Suprapubic skin (tissue), 4 donors: ENCODE measurements at regions not wholly inside any gene's neighbourhood (a gene's known extent, or its start where the extent isn't known, plus 50 kb on each side); places are given as distances from the start of the nearest gene placed in this dataset.

Experiments
- CTCF ChIP-seq, 2 donors: fragments of 200-600 bp in 1 of 2; fragments of 450-650 bp in 1 of 2; sonication (generic) in 1 of 2; IDR thresholded peaks; one replicate each; pipeline ENCODE4 v1.5.1; 2016 to 2019; ENCODE audit warnings: antibody characterized with exemption in 2 of 2, mild to moderate bottlenecking in 1 of 2, moderate library complexity in 1 of 2
- POLR2A ChIP-seq, 2 donors: fragments of 450-650 bp; IDR thresholded peaks; one replicate each; pipeline ENCODE4 v1.6.1; 2017; ENCODE audit warnings: antibody characterized with exemption in 2 of 2, mild to moderate bottlenecking in 2 of 2, moderate library complexity in 2 of 2
- POLR2AphosphoS5 ChIP-seq, 3 donors: sonication (generic); formaldehyde crosslinking; IDR thresholded peaks; one replicate each; pipeline ENCODE4 v1.6.1; 2017; ENCODE audit warnings: antibody characterized with exemption in 3 of 3

DNA sequence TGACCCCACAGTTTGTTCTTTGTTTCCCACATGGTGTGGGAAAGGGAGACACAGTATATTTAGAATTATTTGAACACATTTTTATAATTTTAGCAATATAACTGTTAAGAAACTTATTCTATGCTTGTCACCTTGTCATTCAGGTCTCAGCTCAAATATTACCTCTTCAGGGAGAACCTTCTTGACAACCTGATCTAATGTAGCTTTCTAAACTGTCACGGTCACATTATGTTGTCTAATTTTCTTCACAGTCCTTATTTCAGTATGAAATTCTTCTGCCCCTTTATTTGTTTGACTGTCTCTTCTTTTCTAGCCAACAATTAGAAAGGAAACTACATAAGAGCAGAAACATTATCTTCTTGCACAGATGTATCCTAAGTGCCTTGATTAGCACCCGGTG lies 304.3 kb upstream of the PARD3B start:
- TF ChIP-seq CTCF (IDR thresholded peaks at IDR 0.05) (no peak), POLR2AphosphoS5 (IDR thresholded peaks at IDR 0.05) (no peak), POLR2A (IDR thresholded peaks at IDR 0.05) (no peak)
